CD14-positive monocyte (primary cell): ENCODE measurements at regions not wholly inside any gene's neighbourhood (a gene's known extent, or its start where the extent isn't known, plus 50 kb on each side); places are given as distances from the start of the nearest gene placed in this dataset.

Experiments used
- DNase-seq, 3 donors: peaks; one replicate each; pipeline ENCODE4 v3.0.0-alpha.2; 2011 to 2022
- H2AFZ ChIP-seq: 2 replicates; pipeline ENCODE4 v1.6.0; 2012; ENCODE audit warnings: mild to moderate bottlenecking, low read depth, low read length, inconsistent platforms; ENCODE audit not compliant: insufficient read depth, poor library complexity, severe bottlenecking
- H3K27ac ChIP-seq, 2 donors: 1 replicate in 1 of 2; 2 replicates in 1 of 2; pipeline ENCODE4 v1.5.1; 2012 to 2013; ENCODE audit warnings: low read length in 2 of 2, control low read depth in 1 of 2, inconsistent platforms in 1 of 2, low read depth in 1 of 2, mild to moderate bottlenecking in 1 of 2
- H3K27me3 ChIP-seq, 2 donors: one replicate each; pipeline versions ENCODE4 v1.6.0 to v1.6.1; 2011 to 2013; ENCODE audit warnings: low read length in 2 of 2; ENCODE audit not compliant: control insufficient read depth in 2 of 2, insufficient read depth in 2 of 2
- H3K36me3 ChIP-seq, 2 donors: replicated peaks in 1 of 2; 1 replicate in 1 of 2; 2 replicates in 1 of 2; pipeline versions ENCODE4 v1.5.1 to v1.6.1; 2012 to 2013; ENCODE audit warnings: low read length in 2 of 2, control low read depth in 1 of 2, inconsistent platforms in 1 of 2, mild to moderate bottlenecking in 1 of 2; ENCODE audit not compliant: insufficient read depth in 2 of 2, control insufficient read depth in 1 of 2
- H3K4me1 ChIP-seq, 2 donors: 1 replicate in 1 of 2; 2 replicates in 1 of 2; pipeline versions ENCODE4 v1.5.1 to v1.6.1; 2012 to 2013; ENCODE audit warnings: low read length in 2 of 2, control low read depth in 1 of 2, inconsistent platforms in 1 of 2, mild to moderate bottlenecking in 1 of 2, moderate library complexity in 1 of 2; ENCODE audit not compliant: insufficient read depth in 2 of 2, control insufficient read depth in 1 of 2
- H3K4me2 ChIP-seq: replicated peaks from 2 replicates; pipeline ENCODE3; 2012; ENCODE audit warnings: low read length, moderate library complexity, mild to moderate bottlenecking; ENCODE audit not compliant: poor library complexity, severe bottlenecking; ENCODE audit errors: extremely low read depth
- H3K4me3 ChIP-seq, 3 experiments: fragments of 200-600 bp in 1 of 3; sonication (generic) in 1 of 3; replicated peaks in 1 of 3; 1 replicate in 2 of 3; 2 replicates in 1 of 3; pipeline ENCODE4 v1.5.1; 2011 to 2013; ENCODE audit warnings: low read length in 3 of 3, mild to moderate bottlenecking in 3 of 3, control low read depth in 2 of 3, low read depth in 2 of 3, inconsistent platforms in 1 of 3, moderate library complexity in 1 of 3
- H3K79me2 ChIP-seq: 2 replicates; pipeline ENCODE4 v1.6.0; 2012; ENCODE audit warnings: mild to moderate bottlenecking, control low read depth, inconsistent platforms, low read length, moderate library complexity; ENCODE audit not compliant: insufficient read depth
- H3K9ac ChIP-seq: 2 replicates; pipeline ENCODE4 v1.6.0; 2017; ENCODE audit warnings: low read length, mild to moderate bottlenecking; ENCODE audit not compliant: insufficient read depth, poor library complexity, severe bottlenecking
- H3K9me3 ChIP-seq, 2 donors: replicated peaks in 1 of 2; 1 replicate in 1 of 2; 2 replicates in 1 of 2; pipeline versions ENCODE4 v1.5.1 to v1.6.1; 2012 to 2013; ENCODE audit warnings: low read length in 2 of 2, control low read depth in 1 of 2; ENCODE audit not compliant: control insufficient read depth in 1 of 2, insufficient read depth in 1 of 2
- H4K20me1 ChIP-seq: 2 replicates; pipeline ENCODE4 v1.6.0; 2012; ENCODE audit warnings: mild to moderate bottlenecking, low read length, control low read depth, moderate library complexity; ENCODE audit not compliant: insufficient read depth
- H3K27ac Mint-ChIP-seq, 7 donors: one replicate each; pipeline ENCODE4 v1.8.0; 2020; ENCODE audit warnings: mild to moderate bottlenecking in 7 of 7, mixed read lengths in 7 of 7, moderate library complexity in 6 of 7, inconsistent platforms in 2 of 7
- H3K27me3 Mint-ChIP-seq, 3 donors: one replicate each; pipeline ENCODE4 v1.8.0; 2021 to 2022; ENCODE audit warnings: low read depth in 3 of 3, mild to moderate bottlenecking in 3 of 3, mixed read lengths in 3 of 3, moderate library complexity in 3 of 3, inconsistent platforms in 1 of 3
- H3K36me3 Mint-ChIP-seq, 2 donors: one replicate each; pipeline ENCODE4 v1.8.0; 2020; ENCODE audit warnings: mixed read lengths in 2 of 2, inconsistent platforms in 1 of 2, mild to moderate bottlenecking in 1 of 2
- H3K4me1 Mint-ChIP-seq: one replicate; pipeline ENCODE4 v1.8.0; 2020; ENCODE audit warnings: mild to moderate bottlenecking, mixed read lengths
- H3K4me3 Mint-ChIP-seq, 2 donors: one replicate each; pipeline ENCODE4 v1.8.0; 2020; ENCODE audit warnings: mild to moderate bottlenecking in 2 of 2, mixed read lengths in 2 of 2, moderate library complexity in 1 of 2
- H3K9me3 Mint-ChIP-seq, 7 donors: one replicate each; pipeline ENCODE4 v1.8.0; 2020 to 2022; ENCODE audit warnings: mixed read lengths in 7 of 7, mild to moderate bottlenecking in 6 of 7, moderate library complexity in 6 of 7, inconsistent platforms in 2 of 7
- CTCF ChIP-seq: fragments of 200-600 bp; IDR thresholded peaks from one replicate; pipeline ENCODE4 v1.8.0; 2022; ENCODE audit warnings: antibody characterized with exemption, mild to moderate bottlenecking
- WGBS: methylation state at CpG from one replicate; pipeline ENCODE4 v1.1.5; 2013; ENCODE audit warnings: missing lambda C conversion rate; ENCODE audit not compliant: insufficient coverage; 5-methylcytosine and 5-hydroxymethylcytosine counted together
- intact Hi-C, 2 donors: fragments of 100-400 bp; cut with micrococcal nuclease; formaldehyde crosslinking; loops; one replicate each; pipeline versions ENCODE4 v1.15.0 to v1.15.1; 2023

GRCh38 chr3:115357456-115357855 is 210.4 kb upstream of the ZBTB20 start:
- no peak overlapping the region for H3K4me3 ChIP-seq
- Mint-ChIP-seq H3K27ac (no peak overlapping the region), H3K27me3 (peaks cover 0 to 5% (median 0%) of the 10 kb centered on the region in 3 donors), H3K4me1 (no peaks in the 10 kb centered on the region), H3K4me3 (no peak overlapping the region), H3K36me3 (no peaks in the 10 kb centered on the region), H3K9me3 (peaks cover 1 to 13% (median 2%) of the 10 kb centered on the region in 7 donors)
- no peak overlapping the region for H2AFZ ChIP-seq
- H4K20me1 ChIP-seq: no peaks in the 10 kb centered on the region
- no peak for DNase-seq
- H3K79me2 ChIP-seq: no peaks in the 10 kb centered on the region
- H3K27ac ChIP-seq: no peak overlapping the region
- H3K9me3 ChIP-seq: no peaks in the 10 kb centered on the region
- intact Hi-C loops: no loop called here
- TF ChIP-seq CTCF: no peak
- H3K4me1 ChIP-seq: no peaks in the 10 kb centered on the region
- no peaks in the 10 kb centered on the region for H3K36me3 ChIP-seq
- H3K4me2 ChIP-seq: no peak overlapping the region
- WGBS: no CpG with 5 or more reads among the region's 2 CpGs
- no peaks in the 10 kb centered on the region for H3K27me3 ChIP-seq
- no peak overlapping the region for H3K9ac ChIP-seq

DNA sequence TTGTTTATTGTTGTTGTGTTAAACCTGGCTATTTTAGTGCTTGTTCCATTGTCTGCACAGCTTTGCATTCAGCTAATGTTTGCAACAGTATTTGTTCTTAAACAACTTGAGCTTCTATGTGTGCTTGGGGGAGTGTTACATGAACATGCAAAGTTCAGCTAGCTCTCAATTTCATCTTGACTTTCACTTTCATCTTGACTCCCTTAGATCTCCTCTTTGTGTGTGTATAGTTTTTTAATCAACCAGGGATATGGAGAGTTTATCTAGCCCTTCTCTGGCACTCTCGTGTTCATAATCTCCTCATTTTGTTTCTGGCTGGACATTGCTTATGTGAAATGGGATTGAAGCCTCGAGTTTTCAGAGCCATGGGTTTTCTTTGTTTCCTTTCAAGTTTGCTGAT is 212.4 kb upstream of the ZBTB20 start:
- no peak overlapping the region for H3K9ac ChIP-seq
- Mint-ChIP-seq H3K36me3 (no peaks in the 10 kb centered on the region), H3K9me3 (peaks cover 1 to 16% (median 5%) of the 10 kb centered on the region in 7 donors), H3K27me3 (peaks cover 0 to 2% (median 0%) of the 10 kb centered on the region in 3 donors), H3K4me3 (no peak overlapping the region), H3K27ac (no peak overlapping the region), H3K4me1 (no peaks in the 10 kb centered on the region)
- intact Hi-C loops: no loop called here
- no peaks in the 10 kb centered on the region for H4K20me1 ChIP-seq
- no peak for TF ChIP-seq CTCF
- H3K36me3 ChIP-seq: no peaks in the 10 kb centered on the region
- no peak overlapping the region for H3K4me2 ChIP-seq
- H2AFZ ChIP-seq: no peak overlapping the region
- no peak for DNase-seq
- no peak overlapping the region for H3K27ac ChIP-seq
- no peaks in the 10 kb centered on the region for H3K27me3 ChIP-seq
- no peaks in the 10 kb centered on the region for H3K79me2 ChIP-seq
- no peaks in the 10 kb centered on the region for H3K9me3 ChIP-seq
- no peak overlapping the region for H3K4me3 ChIP-seq
- 64% methylated on average over 2 of the region's 2 CpGs for WGBS
- H3K4me1 ChIP-seq: no peaks in the 10 kb centered on the region
